ENCODE measurements at regions not wholly inside any gene's neighbourhood (a gene's known extent, or its start where the extent isn't known, plus 50 kb on each side); places are given as distances from the start of the nearest gene placed in this dataset.

DNA sequence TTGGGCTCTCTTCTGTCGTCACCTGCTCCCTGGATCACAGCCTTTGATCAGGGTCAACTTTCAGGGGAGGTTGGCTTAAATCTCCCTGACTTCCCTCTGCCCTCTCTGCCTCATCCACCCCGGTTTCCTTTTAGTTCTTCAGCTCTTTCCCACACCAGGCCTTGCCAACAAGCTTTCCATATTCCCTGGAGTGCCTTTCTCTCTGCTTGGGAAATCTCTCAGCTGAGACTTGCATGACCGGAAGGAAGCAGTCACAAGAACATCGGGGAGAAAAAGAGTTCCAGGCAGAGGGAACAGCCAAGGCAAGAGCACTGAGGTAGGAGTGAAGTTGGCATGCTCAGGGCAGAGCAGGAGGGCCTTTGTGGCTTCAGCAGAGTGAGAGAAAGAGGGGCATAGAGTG, 88.4 kb upstream of the HSPA9 start:
- TF ChIP-seq, protein P1, sequence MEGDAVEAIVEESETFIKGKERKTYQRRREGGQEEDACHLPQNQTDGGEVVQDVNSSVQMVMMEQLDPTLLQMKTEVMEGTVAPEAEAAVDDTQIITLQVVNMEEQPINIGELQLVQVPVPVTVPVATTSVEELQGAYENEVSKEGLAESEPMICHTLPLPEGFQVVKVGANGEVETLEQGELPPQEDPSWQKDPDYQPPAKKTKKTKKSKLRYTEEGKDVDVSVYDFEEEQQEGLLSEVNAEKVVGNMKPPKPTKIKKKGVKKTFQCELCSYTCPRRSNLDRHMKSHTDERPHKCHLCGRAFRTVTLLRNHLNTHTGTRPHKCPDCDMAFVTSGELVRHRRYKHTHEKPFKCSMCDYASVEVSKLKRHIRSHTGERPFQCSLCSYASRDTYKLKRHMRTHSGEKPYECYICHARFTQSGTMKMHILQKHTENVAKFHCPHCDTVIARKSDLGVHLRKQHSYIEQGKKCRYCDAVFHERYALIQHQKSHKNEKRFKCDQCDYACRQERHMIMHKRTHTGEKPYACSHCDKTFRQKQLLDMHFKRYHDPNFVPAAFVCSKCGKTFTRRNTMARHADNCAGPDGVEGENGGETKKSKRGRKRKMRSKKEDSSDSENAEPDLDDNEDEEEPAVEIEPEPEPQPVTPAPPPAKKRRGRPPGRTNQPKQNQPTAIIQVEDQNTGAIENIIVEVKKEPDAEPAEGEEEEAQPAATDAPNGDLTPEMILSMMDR (conservative IDR thresholded peaks at IDR 0.05): no peak
- no peak overlapping the region for H3K27ac ChIP-seq

DNA sequence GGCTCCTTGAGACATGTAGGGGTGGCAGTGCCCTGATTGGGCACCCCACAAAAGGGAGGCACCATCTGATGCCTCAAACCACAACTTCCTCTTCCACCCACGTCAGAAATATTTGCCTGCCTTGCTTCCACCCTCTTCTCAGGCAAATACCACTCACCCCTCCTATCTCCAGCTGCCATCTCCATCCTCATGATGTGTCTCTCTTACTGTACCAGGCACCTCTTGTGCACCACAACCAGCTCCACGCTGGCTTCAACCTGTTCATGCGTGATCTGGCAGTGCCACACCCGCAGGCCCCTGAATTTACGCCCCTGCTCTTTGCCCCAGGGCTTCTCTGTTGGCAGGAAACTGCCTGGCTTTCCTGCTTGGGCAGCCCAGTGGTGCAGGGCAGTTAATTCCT, 87.8 kb upstream of the HSPA9 start:
- TF ChIP-seq, protein P1 (conservative IDR thresholded peaks at IDR 0.05): no peak
- H3K27ac ChIP-seq: no peak overlapping the region

DNA sequence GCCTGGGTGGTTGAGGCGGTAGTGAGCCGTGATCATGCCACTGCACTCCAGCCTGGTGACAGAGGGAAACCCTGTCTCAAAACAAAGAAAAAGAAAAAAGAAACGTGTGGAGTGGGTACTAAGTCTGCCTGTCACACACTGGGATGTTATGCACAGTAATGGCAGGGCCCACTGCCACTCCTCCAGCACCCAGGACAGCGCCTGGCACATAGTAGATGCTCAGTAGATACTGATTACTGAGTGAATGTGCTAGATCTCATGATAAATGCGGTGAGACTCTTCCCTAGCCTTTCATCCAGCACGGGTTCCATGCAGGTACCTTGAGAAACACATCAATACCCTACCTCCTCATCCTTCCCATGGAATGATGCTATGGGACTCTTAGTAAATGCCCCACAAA, 87.4 kb upstream of the HSPA9 start:
- TF ChIP-seq, protein P1 (conservative IDR thresholded peaks at IDR 0.05): no peak
- no peak overlapping the region for H3K27ac ChIP-seq

DNA sequence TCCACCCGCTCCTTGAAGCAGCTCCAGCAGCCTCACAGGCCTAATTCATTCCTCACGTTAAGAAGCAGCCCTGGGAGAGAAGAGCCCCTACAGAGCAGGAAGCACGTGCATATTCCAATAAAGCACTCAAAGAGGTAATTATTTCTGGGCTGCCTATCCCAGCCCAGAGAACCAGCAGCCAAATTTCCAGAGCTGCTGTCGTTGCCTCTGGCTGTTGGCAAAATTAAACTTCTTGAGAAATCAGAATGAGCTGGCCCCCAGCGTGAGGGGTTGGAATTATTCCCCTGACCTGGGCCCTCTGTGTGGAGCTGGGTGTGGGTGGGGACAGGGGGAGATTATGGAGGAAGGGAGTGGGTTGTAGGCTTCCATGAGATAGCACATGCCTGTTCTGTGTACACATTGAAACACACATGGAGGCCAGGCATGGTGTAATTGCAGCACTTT, 86.8 kb upstream of the HSPA9 start:
- TF ChIP-seq, protein P1 (conservative IDR thresholded peaks at IDR 0.05): no peak

GRCh38 chr5:138661291-138661960, 86.2 kb upstream of the HSPA9 start:
- TF ChIP-seq, protein P1 (conservative IDR thresholded peaks at IDR 0.05): no peak
- H3K27ac ChIP-seq: no peak overlapping the region

More for the DNA sequence above, 86.8 kb upstream of the HSPA9 start:
- no peak overlapping the region for H3K27ac ChIP-seq

- TF ChIP-seq, protein P1 (conservative IDR thresholded peaks at IDR 0.05): no peak
- H3K27ac ChIP-seq: no peak overlapping the region
Measured at GRCh38 chr5:138660051-138660572, 84.9 kb upstream of the HSPA9 start.

DNA sequence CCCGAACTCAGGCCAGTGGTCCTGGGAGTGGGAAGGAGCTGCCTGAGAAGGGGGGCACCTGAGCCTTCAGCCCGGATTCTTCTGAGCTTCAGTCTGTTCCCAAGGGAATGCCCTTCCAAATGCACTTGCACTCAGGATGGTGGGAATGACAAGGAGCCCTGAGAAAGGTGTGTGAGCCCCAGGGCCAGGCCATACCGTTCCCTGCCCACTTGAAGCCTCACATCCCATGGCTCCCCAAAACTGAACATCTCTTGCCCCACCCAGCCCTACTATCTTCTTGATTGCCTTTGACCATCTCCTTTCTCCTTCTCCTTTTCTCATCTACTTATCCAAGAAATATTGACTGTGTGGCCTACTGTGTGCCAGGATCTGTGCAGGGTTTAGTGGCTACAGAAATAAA, 84.4 kb upstream of the HSPA9 start:
- H3K27ac ChIP-seq: no peak overlapping the region
- TF ChIP-seq, protein P1 (conservative IDR thresholded peaks at IDR 0.05): no peak

Data from VCaP (cell line).